Fibroblast of pulmonary artery (primary cell): ENCODE measurements at regions not wholly inside any gene's neighbourhood (a gene's known extent, or its start where the extent isn't known, plus 50 kb on each side); places are given as distances from the start of the nearest gene placed in this dataset.

Source experiments
- DNase-seq: peaks from one replicate; pipeline ENCODE4 v3.0.0-alpha.2; 2010; ENCODE audit warnings: low read depth
- H3K4me3 ChIP-seq: replicated peaks from 2 replicates; pipeline ENCODE4 v1.5.1; 2011; ENCODE audit warnings: low read depth, mild to moderate bottlenecking, control low read depth, low read length, moderate library complexity
- CTCF ChIP-seq: IDR thresholded peaks from 2 replicates; pipeline ENCODE4 v1.5.1; 2011; ENCODE audit warnings: mild to moderate bottlenecking, control low read depth, low read length, inconsistent platforms; ENCODE audit errors: missing control alignments

DNA sequence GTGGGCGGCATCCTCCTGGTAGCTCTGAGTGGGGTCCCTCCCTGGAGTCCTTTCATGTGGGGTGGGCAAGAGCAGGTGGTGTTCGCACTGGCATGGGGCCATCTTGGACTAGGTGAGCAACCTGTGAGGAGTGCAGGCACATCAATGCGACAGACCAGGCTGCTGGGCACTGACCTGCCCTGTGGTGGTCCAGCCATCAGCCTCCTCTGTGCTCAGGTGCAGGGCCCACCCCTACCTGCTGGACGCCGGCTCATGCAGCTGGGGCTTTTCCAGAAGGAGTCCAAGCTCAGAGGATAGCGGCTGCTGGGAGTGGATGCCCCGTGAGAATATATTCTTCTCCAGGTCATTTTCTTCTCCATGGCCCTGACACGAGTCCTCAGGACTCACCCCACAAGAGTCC lies 424.4 kb downstream of the GLRX3 start:
- no peak for DNase-seq
- TF ChIP-seq CTCF = no peak
- no peak overlapping the region for H3K4me3 ChIP-seq

DNA sequence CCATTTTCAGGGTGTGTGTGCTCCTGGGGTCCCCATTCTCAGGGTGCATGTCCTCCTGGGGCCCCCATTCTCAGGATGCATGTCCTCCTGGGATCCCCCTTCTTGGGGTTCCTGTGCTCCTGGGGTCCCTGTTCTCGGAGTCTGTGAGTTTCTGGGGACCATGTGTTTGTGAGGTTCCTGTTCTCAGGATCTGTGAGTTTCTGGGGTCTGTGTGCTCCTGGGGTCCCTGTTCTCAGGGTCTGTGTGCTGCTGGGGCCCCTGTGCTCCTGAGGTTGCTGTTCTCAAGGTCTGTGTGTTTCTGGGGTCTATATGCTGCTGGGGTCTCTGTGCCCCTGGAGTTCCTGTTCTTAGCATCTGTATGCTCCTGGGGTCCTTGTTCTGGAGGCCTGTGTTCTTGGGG lies 425.5 kb downstream of the GLRX3 start:
- TF ChIP-seq CTCF = no peak
- no peak for DNase-seq
- no peak overlapping the region for H3K4me3 ChIP-seq

- H3K4me3 ChIP-seq = no peak overlapping the region
- no peak for TF ChIP-seq CTCF
- DNase-seq = no peak
These were observed 430.8 kb downstream of the GLRX3 start for GRCh38 chr10:130567011-130567410.

GRCh38 chr10:130567436-130567835 lies 431.2 kb downstream of the GLRX3 start:
- TF ChIP-seq CTCF = no peak
- H3K4me3 ChIP-seq = no peak overlapping the region
- DNase-seq = no peak

- no peak for TF ChIP-seq CTCF
- DNase-seq = no peak
- H3K4me3 ChIP-seq = no peak overlapping the region
These were observed 432.1 kb downstream of the GLRX3 start for GRCh38 chr10:130568246-130568645.

DNA sequence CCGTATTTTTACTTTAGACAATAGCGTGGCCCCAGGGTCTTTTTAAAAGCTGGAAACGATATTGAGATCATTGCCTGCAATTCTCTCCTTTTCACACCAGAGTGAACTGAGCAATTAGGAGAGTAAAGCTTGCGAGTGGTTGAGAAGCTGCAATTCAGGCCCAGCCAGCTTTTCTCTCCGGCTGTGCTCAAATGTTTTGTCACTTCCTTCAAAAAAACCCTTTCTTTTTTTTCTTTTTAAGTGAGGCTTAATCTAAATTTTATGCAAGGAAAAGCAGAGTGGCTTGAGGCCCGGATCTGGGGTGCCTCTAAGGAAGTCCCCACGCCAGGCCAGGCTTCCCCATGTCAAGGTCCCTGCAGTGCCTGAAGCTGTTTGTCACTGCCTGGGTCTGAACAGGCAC lies 433.9 kb downstream of the GLRX3 start:
- no peak for DNase-seq
- H3K4me3 ChIP-seq = no peak overlapping the region
- no peak for TF ChIP-seq CTCF

- no peak for TF ChIP-seq CTCF
- DNase-seq = no peak
- H3K4me3 ChIP-seq = no peak overlapping the region
These were observed 435.5 kb downstream of the GLRX3 start for GRCh38 chr10:130571674-130572073.
